ENCODE measurements at regions not wholly inside any gene's neighbourhood (a gene's known extent, or its start where the extent isn't known, plus 50 kb on each side); places are given as distances from the start of the nearest gene placed in this dataset.
A peak's percentile ranks its signal among the peaks of the same experiment; 100 is the strongest.

DNA sequence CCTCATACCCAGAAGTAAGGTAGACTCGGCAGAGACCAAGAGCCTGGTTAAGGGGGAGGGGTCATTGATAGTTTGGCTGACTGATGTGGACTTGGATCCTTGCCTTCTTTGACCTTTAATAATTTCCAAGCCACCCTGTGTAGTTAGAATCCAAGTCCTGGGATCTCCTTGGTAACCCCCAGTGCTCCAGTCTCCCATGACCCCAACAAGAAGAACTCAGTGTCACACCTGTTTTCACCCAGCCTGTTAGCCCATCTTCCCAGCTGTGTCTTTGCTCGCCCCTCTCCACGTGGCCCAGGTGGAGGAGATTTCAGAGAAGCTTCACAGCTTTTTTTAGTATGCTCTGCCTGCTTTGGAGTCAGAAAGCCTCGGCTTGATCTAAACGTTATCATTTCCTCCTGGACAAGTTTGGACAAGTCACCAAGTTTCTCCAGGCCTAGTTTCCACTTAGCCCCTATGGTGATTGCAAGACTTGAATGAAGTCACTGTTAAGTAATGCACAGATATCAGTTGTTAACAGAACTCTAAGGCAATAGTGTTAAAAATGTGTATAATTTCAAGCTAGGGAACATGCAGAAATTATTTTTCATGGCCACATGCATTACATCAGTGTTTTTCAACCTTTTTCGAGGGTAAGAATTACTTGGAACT lies 170.0 kb downstream of the TMEM38B start:
- DNase-seq, result no peak

GRCh38 chr9:105865285-105865684 lies 170.9 kb downstream of the TMEM38B start:
- DNase-seq, result no peak

- DNase-seq, result no peak
Observed at GRCh38 chr9:105871540-105871939, 177.2 kb downstream of the TMEM38B start.

DNA sequence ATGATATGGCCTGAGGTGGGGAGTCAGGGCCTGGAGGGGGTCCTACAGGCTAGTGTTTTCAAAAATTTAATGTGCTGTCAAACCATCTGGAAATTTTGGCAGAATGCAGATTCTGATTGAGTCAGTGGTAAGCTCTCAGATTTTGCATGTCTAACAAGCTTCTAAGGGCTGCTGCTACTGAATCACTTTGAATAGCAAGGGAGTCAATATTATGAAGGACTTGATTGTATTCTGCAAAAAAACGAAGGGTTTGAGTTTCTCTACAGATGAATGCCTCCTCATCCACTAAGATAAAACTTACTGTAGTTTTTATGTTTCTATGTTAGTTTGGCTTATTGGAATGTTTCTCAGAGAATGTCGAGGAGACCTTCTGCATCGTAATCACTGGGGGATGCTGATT lies 179.5 kb downstream of the TMEM38B start:
- no peak for DNase-seq

DNA sequence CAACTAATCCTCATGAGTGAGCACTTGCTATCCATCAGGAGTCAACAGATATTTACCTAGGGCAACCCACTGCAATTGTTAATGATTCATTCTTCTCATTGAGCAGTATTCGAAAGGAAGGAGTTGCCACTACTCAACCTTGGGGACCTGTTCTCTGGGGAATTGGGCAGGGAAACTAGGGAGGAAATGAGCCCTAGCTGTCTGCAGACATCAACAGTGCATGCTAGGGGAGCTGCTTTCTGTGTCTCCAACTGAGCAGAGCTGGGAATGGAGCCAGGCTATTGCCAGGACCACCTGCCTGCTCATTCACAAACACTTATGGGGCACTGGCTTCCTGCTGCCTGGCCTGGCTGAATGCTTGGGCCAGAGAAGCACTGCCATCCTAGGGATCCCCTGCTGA lies 183.4 kb downstream of the TMEM38B start:
- DNase-seq, result peak; percentile 50

DNA sequence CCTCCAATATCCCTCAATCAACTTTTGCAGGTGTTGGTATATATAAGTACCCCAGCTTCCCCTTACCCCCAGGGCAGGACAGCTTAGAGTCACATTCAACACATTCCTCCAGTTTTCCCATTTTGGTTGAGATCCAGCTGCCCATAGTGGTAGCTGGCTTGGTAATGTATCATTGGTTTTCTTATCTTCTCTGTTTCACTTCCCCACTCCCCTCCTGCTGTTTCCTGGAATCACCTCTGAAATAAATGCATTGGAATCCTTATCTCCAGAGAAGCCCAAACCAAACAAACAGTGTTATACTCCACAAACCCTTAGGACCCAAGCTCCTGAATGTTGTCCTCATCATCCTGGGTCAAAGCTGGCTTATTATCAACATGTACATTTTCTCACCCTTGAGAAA lies 184.8 kb downstream of the TMEM38B start:
- no peak for DNase-seq

- no peak for DNase-seq
Observed at GRCh38 chr9:105880517-105880916, 186.2 kb downstream of the TMEM38B start.

DNA sequence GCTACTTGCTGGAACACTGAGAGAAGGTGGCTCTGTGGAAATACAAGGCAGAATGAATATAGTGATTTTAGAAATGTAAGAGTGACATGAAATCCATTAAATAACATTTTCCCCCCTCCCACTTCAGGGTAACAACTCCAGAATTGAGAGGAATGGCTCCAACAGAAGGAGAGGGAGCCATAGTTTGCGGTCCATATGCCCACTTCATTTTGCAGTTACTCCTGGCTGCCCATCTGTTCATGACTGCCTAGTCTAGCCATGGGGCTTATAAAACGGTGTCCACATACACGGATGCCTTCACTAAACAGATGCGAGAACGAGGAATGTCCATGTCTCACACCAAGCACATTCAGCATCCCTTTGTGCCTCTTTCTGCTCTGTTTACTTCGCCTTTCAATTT lies 186.7 kb downstream of the TMEM38B start:
- no peak for DNase-seq

DNA sequence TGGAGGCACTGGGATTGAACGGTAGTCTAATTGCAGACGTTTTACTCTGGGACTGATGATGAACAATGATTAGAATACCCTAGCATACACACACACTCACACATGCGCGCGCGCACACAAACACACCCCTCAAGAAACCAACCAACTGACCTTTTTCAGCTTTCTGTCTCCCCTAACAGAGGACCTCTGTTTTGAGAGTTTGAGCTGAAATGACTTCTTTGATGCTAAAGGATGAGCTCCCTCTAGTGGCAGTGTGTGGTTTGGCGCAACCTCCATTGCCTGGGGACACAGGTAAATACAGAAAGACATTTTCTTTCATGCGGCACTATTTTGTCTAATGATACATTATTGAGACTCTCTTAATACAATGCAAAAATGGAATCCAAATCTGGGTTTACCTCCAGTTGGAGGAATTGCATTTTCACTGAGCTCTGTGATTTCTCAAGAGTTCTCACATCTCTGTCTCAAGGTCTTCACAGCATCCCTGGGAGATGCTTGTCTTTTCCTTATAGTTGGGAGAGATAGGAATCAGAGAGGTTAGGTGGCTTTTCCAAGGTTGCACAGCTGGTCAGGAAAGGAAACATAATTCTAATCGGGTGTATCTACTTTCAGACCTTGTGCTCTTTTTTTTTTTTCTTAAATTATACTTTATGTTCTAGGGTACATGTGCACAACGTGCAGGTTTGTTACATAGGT lies 187.5 kb downstream of the TMEM38B start:
- peak; percentile 6 for DNase-seq

DNA sequence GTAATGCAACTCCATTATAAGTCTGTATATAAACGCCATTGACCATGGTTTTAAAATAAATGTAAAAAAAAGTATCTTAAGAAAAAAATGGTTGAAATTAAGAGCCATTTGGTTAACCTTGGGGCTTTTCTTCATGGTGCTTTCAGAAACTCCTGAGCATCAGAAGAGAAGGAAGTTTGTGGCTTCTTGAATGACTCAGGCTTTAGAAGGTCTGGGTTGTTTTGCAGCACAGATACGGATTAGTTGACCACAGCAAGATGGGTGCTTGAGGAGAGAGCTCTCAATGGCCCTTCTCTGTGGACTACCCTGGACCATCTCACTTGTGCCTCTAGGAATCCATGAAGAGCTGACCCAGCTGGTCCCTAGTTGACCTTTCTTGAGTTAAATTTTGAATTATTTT lies 189.5 kb downstream of the TMEM38B start:
- no peak for DNase-seq

- no peak for DNase-seq
Observed at GRCh38 chr9:105884416-105884815, 190.1 kb downstream of the TMEM38B start.

- DNase-seq, result no peak
Observed at GRCh38 chr9:105886136-105886535, 191.8 kb downstream of the TMEM38B start.

- DNase-seq, result no peak
Observed at GRCh38 chr9:105887679-105888078, 193.3 kb downstream of the TMEM38B start.

DNA sequence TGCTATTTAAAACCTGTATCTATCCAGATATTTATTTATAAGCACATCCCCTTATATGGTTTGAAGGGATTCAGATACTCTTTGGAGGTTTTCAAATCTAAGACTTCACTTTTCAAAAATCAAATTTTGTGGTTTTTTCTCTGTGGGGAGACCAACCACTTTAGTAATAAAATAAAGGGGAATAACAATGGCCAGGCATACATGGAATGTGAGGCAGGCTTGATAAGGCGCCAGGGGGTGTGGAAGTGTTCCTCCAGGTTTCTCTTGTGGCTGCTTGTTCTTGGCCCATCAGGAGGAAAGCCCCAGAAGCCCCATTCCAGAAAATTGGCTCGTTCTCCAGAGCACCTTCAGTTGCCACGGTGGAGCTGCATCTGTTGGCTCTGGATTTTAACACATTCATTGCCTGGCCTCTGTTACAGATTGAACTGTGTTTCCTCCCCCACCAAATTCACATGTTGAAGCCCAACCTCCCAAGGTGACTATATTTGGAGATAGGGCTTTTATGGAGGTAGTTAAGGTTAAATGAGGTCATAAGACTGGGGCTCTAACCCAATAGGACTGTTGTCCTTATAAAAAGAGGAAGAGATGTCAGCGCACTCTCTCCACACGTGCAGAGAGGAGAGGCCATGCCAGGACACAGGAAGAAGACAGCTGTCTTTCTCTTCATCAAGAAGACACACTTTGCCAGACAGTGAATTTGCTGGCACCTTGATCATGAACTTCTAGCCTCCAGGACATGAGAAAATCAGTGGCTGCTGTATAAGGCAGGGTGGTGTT lies 195.9 kb downstream of the TMEM38B start:
- no peak for DNase-seq

- no peak for DNase-seq
Observed at GRCh38 chr9:105900123-105900522, 205.8 kb downstream of the TMEM38B start.

- DNase-seq, result no peak
Observed at GRCh38 chr9:105901514-105902109, 207.3 kb downstream of the TMEM38B start.

GRCh38 chr9:105908069-105908468 lies 213.7 kb downstream of the TMEM38B start:
- DNase-seq, result no peak

DNA sequence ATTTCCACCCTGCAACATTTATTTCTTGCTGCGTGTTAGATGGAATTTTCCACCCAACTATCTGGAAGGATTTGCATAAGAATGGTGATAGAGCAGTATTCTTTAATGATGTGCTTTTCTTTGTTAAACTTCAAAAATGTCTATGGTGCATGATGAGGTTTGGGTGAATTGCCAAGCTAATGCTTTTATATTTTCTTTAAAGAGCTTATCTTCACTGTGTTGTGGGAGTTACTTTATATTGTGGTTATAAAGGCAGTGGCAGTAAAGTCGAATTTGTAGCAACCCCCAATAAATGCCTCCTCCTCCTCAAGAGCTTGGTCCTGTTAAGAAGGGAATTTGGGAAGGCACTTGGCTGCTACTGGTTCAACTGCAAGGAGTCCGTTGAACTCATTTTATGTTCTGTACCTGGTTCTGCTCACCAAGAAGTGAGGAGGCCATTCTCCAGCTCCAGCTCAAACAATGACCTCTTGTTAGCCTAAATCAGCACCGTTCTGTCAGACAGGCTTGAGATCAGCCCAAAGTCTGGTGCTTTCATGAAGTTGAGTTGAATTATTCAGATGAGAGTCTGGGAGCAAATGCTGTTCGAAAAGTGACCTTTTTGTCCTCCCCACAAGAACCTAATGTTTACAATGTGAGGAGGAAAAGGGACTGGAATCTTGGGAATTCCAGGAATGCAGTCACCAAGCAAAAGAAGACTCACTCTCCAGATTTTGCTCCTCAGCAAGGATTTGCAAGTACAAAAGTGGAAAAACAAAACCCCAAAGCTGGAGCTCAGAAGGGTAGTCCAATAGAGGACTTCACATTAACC lies 217.0 kb downstream of the TMEM38B start:
- no peak for DNase-seq

DNA sequence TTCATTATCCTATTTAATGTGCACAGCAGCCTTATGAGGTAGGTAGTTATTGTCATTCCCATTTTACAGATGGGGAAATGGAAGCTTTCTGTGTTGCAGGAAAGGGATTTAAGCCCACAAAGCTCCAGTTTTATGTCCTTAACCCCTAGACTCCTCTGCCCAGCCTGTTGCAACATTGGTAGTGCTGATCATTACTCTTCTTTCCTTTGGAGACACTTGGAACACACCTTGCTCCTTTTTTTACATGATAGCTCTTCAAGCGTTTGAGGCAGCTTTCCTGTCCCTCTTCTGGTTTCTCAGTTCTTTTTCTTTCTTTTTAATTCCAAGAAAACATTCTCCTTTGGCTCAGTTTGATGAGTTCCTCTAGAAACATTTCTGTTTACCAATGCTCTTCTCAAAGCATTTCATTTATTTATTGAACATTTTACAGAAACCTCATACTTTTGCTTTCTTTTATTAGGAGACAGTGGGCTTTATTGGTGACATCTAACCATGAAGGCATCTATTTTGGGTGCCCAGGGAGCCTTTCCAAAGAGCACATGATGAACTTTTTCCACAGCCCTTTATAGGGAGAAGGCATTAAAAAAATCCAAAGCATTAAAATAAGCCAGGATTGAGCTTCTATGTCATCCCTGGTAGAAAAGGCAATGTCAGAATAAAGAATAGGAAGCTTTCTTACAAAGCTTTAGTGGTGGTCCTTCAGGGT lies 218.0 kb downstream of the TMEM38B start:
- DNase-seq, result no peak

DNA sequence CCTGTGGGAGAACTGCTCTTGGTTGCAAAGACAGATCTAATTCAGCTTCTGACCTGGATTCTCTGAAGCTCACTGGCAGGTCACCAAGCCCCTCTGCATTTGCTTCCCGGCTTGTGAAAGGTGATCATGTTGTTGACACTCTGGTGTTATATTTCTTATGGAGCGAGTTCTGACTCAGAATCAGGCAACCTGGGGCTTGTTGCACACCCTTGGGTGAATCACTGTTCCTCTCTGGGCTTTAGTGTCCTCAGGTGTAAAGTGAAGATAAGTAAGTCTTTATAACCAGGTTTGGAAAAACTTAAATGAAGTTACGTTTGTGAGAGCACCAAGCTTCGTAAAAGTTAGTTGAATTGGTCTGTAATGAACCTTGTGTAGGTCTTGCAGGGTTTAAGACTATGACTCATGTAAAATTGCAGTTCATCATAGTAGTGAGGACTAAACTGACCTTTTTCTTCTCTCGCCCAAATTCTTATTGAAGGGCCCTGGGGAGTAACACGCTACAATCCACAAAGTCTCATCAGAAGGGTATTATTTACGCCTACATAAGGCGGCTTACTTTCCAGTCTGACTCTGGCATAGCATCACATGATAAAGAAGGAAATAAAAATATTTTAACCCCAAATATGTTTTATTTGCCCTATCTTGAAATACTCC lies 218.6 kb downstream of the TMEM38B start:
- no peak for DNase-seq

DNA sequence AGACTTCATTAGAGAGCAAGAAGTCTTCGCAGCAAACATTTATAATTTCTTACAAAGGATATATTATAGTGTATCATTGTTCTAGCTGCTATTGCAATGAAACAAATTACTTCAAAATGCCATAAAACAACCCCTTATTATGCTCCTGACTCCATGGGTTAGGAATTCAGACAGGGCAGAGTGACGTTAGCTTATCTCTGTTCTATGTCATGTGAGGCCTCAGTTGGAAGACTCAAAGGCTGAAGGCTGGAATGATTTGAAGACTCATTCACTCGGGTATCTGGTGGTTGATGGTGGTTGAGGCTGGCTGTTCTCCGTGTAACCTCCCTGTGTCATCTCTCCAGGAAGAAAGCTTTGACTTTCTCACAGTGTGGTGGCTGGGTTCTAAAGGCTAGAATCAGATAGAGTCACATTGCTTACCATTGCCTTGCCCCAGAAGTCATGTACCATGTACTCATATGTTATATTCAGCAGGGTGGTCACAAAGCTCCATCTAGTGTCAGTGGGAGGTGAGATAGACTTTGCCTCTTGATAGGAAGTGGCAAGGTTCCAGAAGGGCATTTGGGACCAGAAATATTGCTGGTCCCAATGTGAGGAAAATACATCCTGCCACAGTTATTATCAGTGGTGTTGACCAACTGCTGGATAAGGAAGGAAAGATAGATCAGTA lies 226.9 kb downstream of the TMEM38B start:
- DNase-seq, result no peak
